HepG2 (cell line): ENCODE measurements at regions not wholly inside any gene's neighbourhood (a gene's known extent, or its start where the extent isn't known, plus 50 kb on each side); places are given as distances from the start of the nearest gene placed in this dataset.
A peak's percentile ranks its signal among the peaks of the same experiment; 100 is the strongest.

ENCODE experiments used
- ATAC-seq: fragments of 200-7000 bp; cut with Tn5 transposase; 3 replicates; pipeline ENCODE4 v1.9.1; 2020; ENCODE audit warnings: mild to moderate bottlenecking, moderate library complexity
- BruUV-seq: library from RNA; stranded (reverse); fragments of 400-500 nt; replicated peaks from 2 replicates; lab custom pipeline; 2021; lab: Mats Ljungman, UMichigan
- CTCF ChIA-PET: fragments of 300-600 bp; formaldehyde crosslinking; extraction: SDS; loops from one replicate; lab custom pipeline; 2021; ENCODE audit warnings: low total read pairs, inconsistent platforms, low intra/inter-chr PET ratio; lab: Yijun Ruan, JAX
- POLR2A ChIA-PET: fragments of 350-600 bp; sonication (Branson Sonifier 250); formaldehyde crosslinking; loops from one replicate; lab custom pipeline; 2020; ENCODE audit warnings: antibody characterized with exemption, inconsistent platforms; lab: Yijun Ruan, JAX
- DNase-seq: peaks from one replicate; pipeline ENCODE4 v3.0.0-alpha.2; 2015; ENCODE audit warnings: low spot score
- FAIRE-seq: peaks from 3 replicates; lab custom pipeline; 2011; peaks lifted over from hg19 to GRCh38; lab: Jason Lieb, UNC
- H2AFZ ChIP-seq: one replicate; pipeline ENCODE4 v1.6.1; 2011; ENCODE audit warnings: low read length, inconsistent platforms
- H3K27ac ChIP-seq: fragments of 300-600 bp; 3 replicates; pipeline ENCODE4 v1.8.0; 2011; ENCODE audit warnings: mixed run types, mild to moderate bottlenecking, mixed read lengths, low read length, inconsistent platforms; ENCODE audit not compliant: insufficient read depth; ENCODE audit errors: extremely low read length
- H3K27me3 ChIP-seq, 2 experiments: fragments of 200-600 bp in 1 of 2; 2 replicates in 1 of 2; 3 replicates in 1 of 2; pipeline versions ENCODE4 v1.6.0 to v1.8.0; 2011; ENCODE audit warnings: low read length in 2 of 2, mild to moderate bottlenecking in 2 of 2, moderate library complexity in 2 of 2, inconsistent platforms in 1 of 2; ENCODE audit not compliant: insufficient read depth in 2 of 2, control insufficient read depth in 1 of 2
- H3K36me3 ChIP-seq, 2 experiments: fragments of 200-600 bp in 1 of 2; replicated peaks in 1 of 2; 2 replicates in 1 of 2; 3 replicates in 1 of 2; pipeline versions ENCODE4 v1.5.1 to v1.8.0; 2011; ENCODE audit warnings: low read length in 2 of 2, inconsistent platforms in 1 of 2; ENCODE audit not compliant: insufficient read depth in 2 of 2, control insufficient read depth in 1 of 2
- H3K4me1 ChIP-seq: 2 replicates; pipeline ENCODE4 v1.5.1; 2012; ENCODE audit warnings: low read length, inconsistent platforms; ENCODE audit not compliant: insufficient read depth
- H3K4me2 ChIP-seq: 2 replicates; pipeline ENCODE4 v1.6.0; 2011; ENCODE audit warnings: low read depth, low read length, inconsistent platforms
- H3K4me3 ChIP-seq, 3 experiments: fragments of 200-600 bp in 1 of 3; sonication (generic), shearing (Covaris generic) in 1 of 3; replicated peaks in 1 of 3; 2 replicates each; pipeline ENCODE4 v1.5.1; 2011 to 2016; ENCODE audit warnings: low read length in 3 of 3, inconsistent platforms in 2 of 3, low read depth in 2 of 3, mild to moderate bottlenecking in 2 of 3, control low read depth in 1 of 3, mixed read lengths in 1 of 3; ENCODE audit not compliant: insufficient read depth in 1 of 3
- H3K79me2 ChIP-seq: one replicate; pipeline ENCODE4 v1.6.1; 2011; ENCODE audit warnings: low read length, inconsistent platforms; ENCODE audit not compliant: insufficient read depth
- H3K9ac ChIP-seq: 2 replicates; pipeline ENCODE4 v1.6.0; 2011; ENCODE audit warnings: mild to moderate bottlenecking, low read depth, low read length, inconsistent platforms; ENCODE audit not compliant: insufficient read depth
- H3K9me3 ChIP-seq: 2 replicates; pipeline ENCODE4 v1.5.1; 2012; ENCODE audit warnings: mild to moderate bottlenecking, low read length
- H4K20me1 ChIP-seq: 2 replicates; pipeline ENCODE4 v1.6.0; 2011; ENCODE audit warnings: inconsistent platforms, mild to moderate bottlenecking, low read length, moderate library complexity; ENCODE audit not compliant: insufficient read depth
- CEBPB ChIP-seq: IDR thresholded peaks from 2 replicates; pipeline ENCODE4 v1.6.1; 2011; ENCODE audit warnings: low read depth, low read length, improper control_type of control experiment, borderline replicate concordance
- HMG20A ChIP-seq: IDR thresholded peaks from 2 replicates; pipeline ENCODE4 v1.6.1; 2016; ENCODE audit warnings: borderline replicate concordance
- KAT7 ChIP-seq: IDR thresholded peaks from 2 replicates; pipeline ENCODE4 v1.6.1; 2018; ENCODE audit warnings: borderline replicate concordance, missing compliant biosample characterization
- NFYC ChIP-seq: IDR thresholded peaks from 2 replicates; pipeline ENCODE4 v1.6.1; 2016; ENCODE audit warnings: missing genetic modification reagents, missing compliant biosample characterization
- PRPF4 ChIP-seq: fragments of 200-400 bp; formaldehyde crosslinking; IDR thresholded peaks from 2 replicates; pipeline ENCODE4 v1.6.1; 2016; ENCODE audit warnings: low read length, low read depth; ENCODE audit not compliant: poor library complexity, severe bottlenecking
- WGBS: methylation state at CpG from one replicate; pipeline ENCODE4 v1.1.6; 2017; ENCODE audit warnings: low lambda C conversion rate; 5-methylcytosine and 5-hydroxymethylcytosine counted together
- in situ Hi-C: cut with HindIII; loops from 2 replicates; pipeline ENCODE4 v1.10.0; 2017; ENCODE audit warnings: low pct_unique_long_range_greater_than_20kb; ENCODE audit not compliant: extremely low pct_ligation_motif_present
- intact Hi-C: fragments of 100-400 bp; cut with micrococcal nuclease; formaldehyde crosslinking; loops from one replicate; pipeline ENCODE4 v1.10.0; 2022; ENCODE audit not compliant: unreplicated experiment
- TF ChIP-seq, protein P1 (sequence below): sonication (generic); formaldehyde crosslinking; conservative IDR thresholded peaks from 2 replicates; pipeline ENCODE4 v1.4.0; 2020; ENCODE audit warnings: missing genetic modification reagents

DNA sequence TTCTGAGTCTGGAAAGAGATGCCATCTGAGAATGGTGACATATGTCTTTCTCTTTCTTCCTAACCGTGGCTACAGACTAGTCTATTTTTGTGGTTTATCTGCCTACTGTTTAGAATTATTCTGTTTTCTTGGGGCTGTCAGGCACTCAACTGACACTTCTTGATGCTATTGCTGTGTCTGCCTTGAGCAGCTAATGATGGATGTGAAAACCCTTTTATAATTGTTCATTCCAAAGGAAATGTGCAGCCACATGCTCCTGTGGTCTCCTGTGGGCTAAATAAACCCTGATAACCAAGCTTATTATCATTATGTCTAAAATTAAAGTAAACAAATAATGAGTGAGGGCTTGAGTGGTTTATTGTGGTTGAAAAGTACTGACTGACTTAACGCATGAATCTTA is 52.7 kb upstream of the CXADR start:
- ATAC-seq (no peak), FAIRE-seq (no peak), DNase-seq (no peak)
- Histone ChIP-seq H3K4me3 (no peak overlapping the region), H3K36me3 (no peaks in the 10 kb centered on the region), H4K20me1 (no peaks in the 10 kb centered on the region), H3K27me3 (no peaks in the 10 kb centered on the region), H3K79me2 (no peaks in the 10 kb centered on the region), H3K4me2 (no peak overlapping the region), H3K4me1 (peaks cover 52% of the 10 kb centered on the region), H3K9ac (no peak overlapping the region), H2AFZ (no peak overlapping the region), H3K9me3 (no peaks in the 10 kb centered on the region), H3K27ac (no peak overlapping the region)
- intact Hi-C loops: no loop called here
- ChIA-PET CTCF (no interaction called here), POLR2A (no interaction called here)
- in situ Hi-C loops: loop anchor here (5.0 kb wide), 1 partner anchor 42 kb away; no protein-coding TSS in a partner anchor
- TF ChIP-seq, protein P1, sequence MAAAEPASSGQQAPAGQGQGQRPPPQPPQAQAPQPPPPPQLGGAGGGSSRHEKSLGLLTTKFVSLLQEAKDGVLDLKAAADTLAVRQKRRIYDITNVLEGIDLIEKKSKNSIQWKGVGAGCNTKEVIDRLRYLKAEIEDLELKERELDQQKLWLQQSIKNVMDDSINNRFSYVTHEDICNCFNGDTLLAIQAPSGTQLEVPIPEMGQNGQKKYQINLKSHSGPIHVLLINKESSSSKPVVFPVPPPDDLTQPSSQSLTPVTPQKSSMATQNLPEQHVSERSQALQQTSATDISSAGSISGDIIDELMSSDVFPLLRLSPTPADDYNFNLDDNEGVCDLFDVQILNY (CRISPR knock-in tag): no peak
- TF ChIP-seq NFYC (CRISPR knock-in tag) (no peak), PRPF4 (no peak), CEBPB (no peak)
- WGBS: 72% methylated on average over 2 of the region's 2 CpGs
- BruUV-seq: no TSS peak

- H2AFZ ChIP-seq: peak overlapping the region; percentile 36
- peaks cover 45% of the 10 kb centered on the region for H3K4me1 ChIP-seq
- no peaks in the 10 kb centered on the region for H4K20me1 ChIP-seq
- in situ Hi-C loops (loop anchor here (5.0 kb wide), 1 partner anchor 41 kb away; no protein-coding TSS in a partner anchor), intact Hi-C loops (no loop called here)
- no peak for DNase-seq
- POLR2A ChIA-PET: interaction anchor here (0.6 kb wide), 1 partner anchor 12 kb away, joined by 4 read pairs; no protein-coding TSS in a partner anchor
- CTCF ChIA-PET: no interaction called here
- no peak for FAIRE-seq
- H3K79me2 ChIP-seq: no peaks in the 10 kb centered on the region
- BruUV-seq: no TSS peak
- WGBS: 74% methylated on average over 3 of the region's 3 CpGs
- ATAC-seq: no peak
- H3K9me3 ChIP-seq: no peaks in the 10 kb centered on the region
- H3K36me3 ChIP-seq: no peaks in the 10 kb centered on the region
- H3K9ac ChIP-seq: no peak overlapping the region
- no peak overlapping the region for H3K4me2 ChIP-seq
- H3K4me3 ChIP-seq: no peak overlapping the region
- TF ChIP-seq KAT7: no peak
- TF ChIP-seq HMG20A (CRISPR knock-in tag): no peak
- TF ChIP-seq, all 625 proteins: peak for 0
- H3K27ac ChIP-seq: peak overlapping the region; percentile 80
- H3K27me3 ChIP-seq: no peaks in the 10 kb centered on the region
Measured at GRCh38 chr21:17461014-17461413, 51.8 kb upstream of the CXADR start.
